Mammary epithelial cell (primary cell): ENCODE measurements at regions not wholly inside any gene's neighbourhood (a gene's known extent, or its start where the extent isn't known, plus 50 kb on each side); places are given as distances from the start of the nearest gene placed in this dataset.
"Not testable (repeated sequence)": the region's sequence is repeated elsewhere in the genome, so short reads cannot be mapped to it uniquely, and the experiment has no call there.

ENCODE experiments used
- CTCF ChIP-seq, 2 donors: IDR thresholded peaks in 1 of 2; conservative IDR thresholded peaks in 1 of 2; 2 replicates each; pipeline ENCODE4 v1.5.1; 2011 to 2012; ENCODE audit warnings: inconsistent platforms in 2 of 2, low read length in 2 of 2, mild to moderate bottlenecking in 2 of 2, control low read depth in 1 of 2, low read depth in 1 of 2; ENCODE audit not compliant: insufficient read depth in 1 of 2; ENCODE audit errors: extremely low read depth in 1 of 2
- EZH2 ChIP-seq: IDR thresholded peaks from 2 replicates; pipeline ENCODE4 v1.6.1; 2012; ENCODE audit warnings: low read length, inconsistent platforms, borderline replicate concordance

DNA sequence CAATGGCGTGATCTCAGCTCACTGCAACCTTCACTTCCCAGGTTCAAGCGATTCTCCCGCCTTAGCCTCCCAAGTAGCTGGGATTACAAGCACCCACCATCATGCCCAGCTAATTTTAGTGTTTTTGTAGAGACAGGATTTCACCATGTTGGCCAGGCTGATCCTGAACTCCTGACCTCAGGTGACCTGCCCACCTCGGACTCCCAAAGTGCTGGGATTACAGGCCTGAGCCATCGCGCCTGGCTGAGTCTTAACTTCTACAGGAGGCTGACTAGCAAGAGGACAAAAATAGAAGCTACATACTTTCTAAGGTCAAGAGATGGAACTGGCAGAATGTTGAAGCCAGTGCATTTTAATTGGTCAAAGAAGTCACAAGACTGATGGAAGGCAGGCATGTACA lies 2296.2 kb upstream of the RAG2 start:
- not testable (repeated sequence) for TF ChIP-seq CTCF (conservative IDR thresholded peaks at IDR 0.05 in 1 of 2, IDR thresholded peaks at IDR 0.05 in 1 of 2; ENCODE audit: extremely low read depth in 1 of 2, insufficient read depth in 1 of 2, low read depth in 1 of 2, low read length in 2 of 2); EZH2
